Ascending aorta (tissue), 2 donors: ENCODE measurements at regions not wholly inside any gene's neighbourhood (a gene's known extent, or its start where the extent isn't known, plus 50 kb on each side); places are given as distances from the start of the nearest gene placed in this dataset.

ENCODE experiments used
- DNase-seq, 2 donors: peaks; one replicate each; pipeline ENCODE4 v3.0.0-alpha.2; 2019; ENCODE audit warnings: low spot score in 2 of 2
- H3K27ac ChIP-seq, 2 donors: fragments of 200-600 bp; sonication (generic); one replicate each; pipeline ENCODE4 v1.5.1; 2016 to 2017; ENCODE audit warnings: mild to moderate bottlenecking in 1 of 2
- H3K27me3 ChIP-seq: fragments of 200-600 bp; sonication (generic); one replicate; pipeline ENCODE4 v1.5.1; 2017
- H3K36me3 ChIP-seq, 2 donors: fragments of 200-600 bp; sonication (generic); one replicate each; pipeline ENCODE4 v1.5.1; 2016
- H3K4me1 ChIP-seq, 2 donors: fragments of 200-600 bp; sonication (generic); one replicate each; pipeline ENCODE4 v1.5.1; 2016 to 2017; ENCODE audit warnings: mild to moderate bottlenecking in 1 of 2
- H3K4me3 ChIP-seq, 2 donors: fragments of 200-600 bp; sonication (generic); one replicate each; pipeline ENCODE4 v1.5.1; 2016 to 2017; ENCODE audit warnings: mild to moderate bottlenecking in 1 of 2
- H3K9me3 ChIP-seq, 2 donors: fragments of 200-600 bp; sonication (generic); one replicate each; pipeline ENCODE4 v1.5.1; 2016
- intact Hi-C: fragments of 100-400 bp; cut with DNase I; formaldehyde crosslinking; loops from one replicate; pipeline ENCODE4 v1.15.1; 2023
- TF ChIP-seq, protein P1 (sequence below), 3 experiments: fragments of 200-600 bp in 2 of 3; fragments of 450-650 bp in 1 of 3; sonication (generic) in 2 of 3; IDR thresholded peaks; one replicate each; pipeline ENCODE4 v1.5.1; 2016 to 2019; ENCODE audit warnings: antibody characterized with exemption in 3 of 3, mild to moderate bottlenecking in 1 of 3, moderate library complexity in 1 of 3

DNA sequence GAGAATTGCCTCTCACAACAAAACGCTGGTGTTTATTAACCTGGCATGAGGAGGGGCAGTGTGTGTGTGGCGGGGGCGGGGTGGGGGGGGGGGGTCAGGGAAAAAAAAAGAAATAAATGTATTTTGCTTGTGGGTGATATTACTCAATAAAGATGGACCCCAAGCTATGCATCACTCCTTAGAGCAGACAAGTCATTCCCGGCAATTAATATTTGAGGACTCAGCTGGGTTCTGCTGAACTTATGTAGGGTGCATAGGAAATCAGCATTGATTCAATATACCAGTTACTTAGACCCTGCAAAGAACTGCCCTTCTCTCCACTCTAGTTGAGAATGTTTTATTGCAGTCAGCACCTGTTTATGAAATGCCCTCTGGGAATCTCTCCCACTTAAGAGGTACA lies 206.2 kb upstream of the MAF start:
- Histone ChIP-seq H3K36me3 (no peaks in the 10 kb centered on the region), H3K4me3 (no peak overlapping the region), H3K9me3 (no peaks in the 10 kb centered on the region), H3K27ac (no peak overlapping the region), H3K27me3 (no peaks in the 10 kb centered on the region), H3K4me1 (no peaks in the 10 kb centered on the region)
- no peak for DNase-seq
- intact Hi-C loops, result no loop called here
- TF ChIP-seq, protein P1, sequence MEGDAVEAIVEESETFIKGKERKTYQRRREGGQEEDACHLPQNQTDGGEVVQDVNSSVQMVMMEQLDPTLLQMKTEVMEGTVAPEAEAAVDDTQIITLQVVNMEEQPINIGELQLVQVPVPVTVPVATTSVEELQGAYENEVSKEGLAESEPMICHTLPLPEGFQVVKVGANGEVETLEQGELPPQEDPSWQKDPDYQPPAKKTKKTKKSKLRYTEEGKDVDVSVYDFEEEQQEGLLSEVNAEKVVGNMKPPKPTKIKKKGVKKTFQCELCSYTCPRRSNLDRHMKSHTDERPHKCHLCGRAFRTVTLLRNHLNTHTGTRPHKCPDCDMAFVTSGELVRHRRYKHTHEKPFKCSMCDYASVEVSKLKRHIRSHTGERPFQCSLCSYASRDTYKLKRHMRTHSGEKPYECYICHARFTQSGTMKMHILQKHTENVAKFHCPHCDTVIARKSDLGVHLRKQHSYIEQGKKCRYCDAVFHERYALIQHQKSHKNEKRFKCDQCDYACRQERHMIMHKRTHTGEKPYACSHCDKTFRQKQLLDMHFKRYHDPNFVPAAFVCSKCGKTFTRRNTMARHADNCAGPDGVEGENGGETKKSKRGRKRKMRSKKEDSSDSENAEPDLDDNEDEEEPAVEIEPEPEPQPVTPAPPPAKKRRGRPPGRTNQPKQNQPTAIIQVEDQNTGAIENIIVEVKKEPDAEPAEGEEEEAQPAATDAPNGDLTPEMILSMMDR (IDR thresholded peaks at IDR 0.05), result no peak

DNA sequence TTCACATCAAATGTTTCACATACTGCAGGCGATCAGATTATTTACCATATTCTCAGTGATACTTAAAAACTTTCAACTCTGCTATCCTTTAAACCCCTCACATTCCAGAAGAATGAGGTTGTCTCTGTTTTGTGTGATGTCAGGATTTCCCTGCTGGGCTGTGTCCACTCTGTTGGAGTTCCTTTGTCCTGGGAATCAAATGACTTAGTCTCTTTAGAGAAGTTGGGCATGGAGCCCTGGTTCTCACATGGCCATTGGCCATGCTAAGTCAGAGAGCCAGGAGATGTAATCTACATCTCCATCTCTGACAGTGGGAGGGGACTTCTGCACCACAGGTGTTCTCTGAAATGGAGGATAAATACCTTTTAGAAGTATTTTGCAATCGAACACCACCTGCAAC lies 205.1 kb upstream of the MAF start:
- intact Hi-C loops, result no loop called here
- Histone ChIP-seq H3K27me3 (no peaks in the 10 kb centered on the region), H3K36me3 (no peaks in the 10 kb centered on the region), H3K4me3 (no peak overlapping the region), H3K27ac (no peak overlapping the region), H3K4me1 (no peaks in the 10 kb centered on the region), H3K9me3 (no peaks in the 10 kb centered on the region)
- TF ChIP-seq, protein P1 (IDR thresholded peaks at IDR 0.05), result no peak
- no peak for DNase-seq

DNA sequence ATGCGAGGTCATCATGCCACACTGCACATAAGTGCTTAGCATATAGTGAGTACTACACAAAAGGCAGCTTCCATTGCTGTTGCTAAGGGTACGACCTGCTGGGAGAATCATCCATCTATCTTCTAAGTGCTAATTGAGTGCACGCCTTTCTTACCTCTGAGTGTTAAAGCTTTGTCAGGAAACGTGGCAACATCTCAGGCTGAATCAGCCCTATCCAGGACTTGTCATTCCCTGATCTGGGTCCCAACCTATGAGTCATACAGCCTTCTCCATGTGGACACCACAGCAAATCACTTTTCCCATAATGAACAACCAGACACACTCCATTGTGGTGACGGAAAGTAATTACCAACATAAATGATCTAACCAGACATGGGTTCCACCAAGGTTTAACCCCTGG lies 201.1 kb upstream of the MAF start:
- no peak overlapping the region for H3K4me3 ChIP-seq
- no peaks in the 10 kb centered on the region for H3K9me3 ChIP-seq
- TF ChIP-seq, protein P1 (IDR thresholded peaks at IDR 0.05), result no peak
- no peak overlapping the region for H3K27ac ChIP-seq
- H3K27me3 ChIP-seq, result no peaks in the 10 kb centered on the region
- H3K4me1 ChIP-seq, result no peaks in the 10 kb centered on the region
- H3K36me3 ChIP-seq, result no peaks in the 10 kb centered on the region
- DNase-seq, result no peak
- intact Hi-C loops, result no loop called here

DNA sequence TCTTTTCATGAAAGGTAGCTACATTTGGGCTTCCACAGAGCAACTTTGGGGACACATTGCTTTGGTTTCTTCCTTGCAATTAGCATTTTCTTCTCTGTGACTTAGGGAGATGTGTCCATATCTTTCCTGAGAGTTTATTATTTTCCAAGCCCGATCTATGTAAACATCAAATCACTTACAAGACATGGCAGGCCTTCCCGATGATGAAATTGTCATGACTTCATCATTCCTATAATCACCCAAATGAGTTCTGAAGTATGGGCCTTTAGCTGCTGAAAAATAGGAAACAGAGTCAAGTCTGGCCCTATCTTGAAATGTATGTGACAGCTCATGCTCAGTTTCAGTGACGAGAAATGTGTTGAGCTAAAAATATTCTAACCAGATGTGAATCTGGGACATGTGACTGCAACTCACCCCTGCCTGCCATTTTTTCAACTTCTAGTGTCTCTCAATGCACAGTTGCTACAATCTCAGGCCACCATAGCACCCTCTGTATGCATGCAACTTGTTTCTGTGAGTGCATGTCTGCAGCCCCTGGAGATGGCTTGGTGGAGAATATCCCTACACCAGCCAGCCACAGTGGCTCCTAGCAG lies 199.6 kb upstream of the MAF start:
- no peak for DNase-seq
- TF ChIP-seq, protein P1 (IDR thresholded peaks at IDR 0.05), result no peak
- Histone ChIP-seq H3K36me3 (no peaks in the 10 kb centered on the region), H3K4me1 (no peaks in the 10 kb centered on the region), H3K27me3 (no peaks in the 10 kb centered on the region), H3K4me3 (no peak overlapping the region), H3K27ac (no peak overlapping the region), H3K9me3 (no peaks in the 10 kb centered on the region)
- intact Hi-C loops, result no loop called here

DNA sequence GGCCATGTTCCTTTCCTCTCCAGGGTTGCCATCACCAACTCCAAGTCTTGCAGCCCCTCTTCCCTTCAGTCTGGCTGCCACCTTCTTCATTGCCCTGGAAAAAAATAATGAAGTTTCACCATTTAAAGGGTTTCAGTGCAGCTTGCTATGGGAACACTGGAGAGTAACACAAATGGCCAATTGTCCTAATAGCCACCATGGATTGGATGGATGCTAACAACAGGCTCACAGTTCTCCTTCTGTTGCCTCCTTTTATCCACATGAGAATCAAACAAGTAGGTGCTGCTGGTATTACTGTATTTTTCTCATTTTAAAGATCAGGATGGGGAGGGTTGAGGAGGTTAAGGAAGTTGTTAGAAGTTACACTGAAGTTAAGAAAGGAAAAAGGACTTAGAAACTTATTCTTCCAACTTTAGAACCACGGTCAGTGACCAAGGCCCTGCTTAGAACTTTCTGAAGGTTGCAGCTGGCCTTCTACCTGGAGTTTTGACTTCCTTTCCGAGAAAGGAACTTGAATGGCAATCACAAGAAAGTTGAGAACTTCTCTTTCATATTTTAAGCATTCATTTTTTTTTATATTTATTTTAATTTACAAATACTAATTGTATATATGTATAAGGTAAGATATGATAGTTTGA lies 198.0 kb upstream of the MAF start:
- no peak overlapping the region for H3K27ac ChIP-seq
- H3K9me3 ChIP-seq, result no peaks in the 10 kb centered on the region
- no peaks in the 10 kb centered on the region for H3K36me3 ChIP-seq
- no peaks in the 10 kb centered on the region for H3K27me3 ChIP-seq
- no peak overlapping the region for H3K4me3 ChIP-seq
- TF ChIP-seq, protein P1 (IDR thresholded peaks at IDR 0.05), result no peak
- no peak for DNase-seq
- no peaks in the 10 kb centered on the region for H3K4me1 ChIP-seq
- intact Hi-C loops, result no loop called here
